K562 (cell line): ENCODE measurements at regions not wholly inside any gene's neighbourhood (a gene's known extent, or its start where the extent isn't known, plus 50 kb on each side); places are given as distances from the start of the nearest gene placed in this dataset.

ENCODE experiments used
- ATAC-seq: fragments of 200-7000 bp; cut with Tn5 transposase; 3 replicates; pipeline ENCODE4 v1.9.1; 2020; ENCODE audit warnings: moderate library complexity
- BruUV-seq: library from RNA; stranded (reverse); fragments of 400-500 nt; replicated peaks from 2 replicates; lab custom pipeline; 2021; lab: Mats Ljungman, UMichigan
- CTCF ChIA-PET: fragments of 300-600 bp; formaldehyde crosslinking; extraction: SDS; loops from one replicate; lab custom pipeline; 2021; ENCODE audit warnings: low intra/inter-chr PET ratio; lab: Yijun Ruan, JAX
- POLR2A ChIA-PET: fragments of 300-600, 350-650 bp; sonication (Branson Sonifier 250); formaldehyde crosslinking; extraction: SDS; loops from one replicate; lab custom pipeline; 2021; ENCODE audit warnings: antibody characterized with exemption, inconsistent platforms; lab: Yijun Ruan, JAX
- DNase-seq, 4 experiments: peaks; one replicate each; pipeline versions ENCODE4 v3.0.0 to v3.0.0-alpha.2; 2011 to 2018; ENCODE audit warnings: low spot score in 3 of 4, mixed read lengths in 3 of 4; ENCODE audit errors: extremely low read depth in 1 of 4
- FAIRE-seq: peaks from 2 replicates; lab custom pipeline; 2011; peaks lifted over from hg19 to GRCh38; lab: Jason Lieb, UNC
- H2AFZ ChIP-seq: 2 replicates; pipeline ENCODE4 v1.6.0; 2011; ENCODE audit warnings: low read depth, low read length, control low read depth, inconsistent platforms
- H3K27ac ChIP-seq: fragments of 200-600 bp; 3 replicates; pipeline ENCODE4 v1.8.0; 2011; ENCODE audit warnings: low read depth, mild to moderate bottlenecking, control low read depth, inconsistent platforms, low read length, moderate library complexity, mixed read lengths; ENCODE audit errors: extremely low read depth
- H3K27me3 ChIP-seq, 2 experiments: fragments of 300-600 bp in 1 of 2; 2 replicates in 1 of 2; 3 replicates in 1 of 2; pipeline versions ENCODE4 v1.6.0 to v1.8.0; 2011; ENCODE audit warnings: inconsistent platforms in 2 of 2, low read length in 2 of 2, mild to moderate bottlenecking in 1 of 2, mixed read lengths in 1 of 2, moderate library complexity in 1 of 2; ENCODE audit not compliant: control insufficient read depth in 2 of 2, insufficient read depth in 2 of 2
- H3K36me3 ChIP-seq: fragments of 300-600 bp; 3 replicates; pipeline ENCODE4 v1.8.0; 2011; ENCODE audit warnings: mild to moderate bottlenecking, low read length, inconsistent platforms; ENCODE audit not compliant: control insufficient read depth, insufficient read depth
- H3K4me1 ChIP-seq, 2 experiments: fragments of 200-600 bp in 1 of 2; replicated peaks in 1 of 2; 2 replicates in 1 of 2; 3 replicates in 1 of 2; pipeline versions ENCODE4 v1.5.1 to v1.8.0; 2011; ENCODE audit warnings: inconsistent platforms in 2 of 2, low read length in 2 of 2, mild to moderate bottlenecking in 1 of 2, mixed read lengths in 1 of 2, moderate library complexity in 1 of 2; ENCODE audit not compliant: control insufficient read depth in 2 of 2, insufficient read depth in 2 of 2
- H3K4me2 ChIP-seq: 2 replicates; pipeline ENCODE4 v1.6.1; 2011; ENCODE audit warnings: low read length, control low read depth, inconsistent platforms, mixed read lengths; ENCODE audit not compliant: insufficient read depth
- H3K4me3 ChIP-seq: fragments of 200-600 bp; sonication (generic), shearing (Covaris generic); 2 replicates; pipeline ENCODE4 v1.5.1; 2016; ENCODE audit warnings: control low read depth, inconsistent platforms
- H3K79me2 ChIP-seq: fragments of 200-600 bp; 3 replicates; pipeline ENCODE4 v1.8.0; 2011; ENCODE audit warnings: low read length, inconsistent platforms; ENCODE audit not compliant: control insufficient read depth, insufficient read depth
- H3K9ac ChIP-seq, 2 experiments: 2 replicates each; pipeline versions ENCODE4 v1.6.0 to v1.6.1; 2011; ENCODE audit warnings: low read depth in 2 of 2, low read length in 2 of 2, control low read depth in 1 of 2, inconsistent platforms in 1 of 2, mild to moderate bottlenecking in 1 of 2, mixed read lengths in 1 of 2; ENCODE audit not compliant: insufficient read depth in 1 of 2
- H3K9me1 ChIP-seq: one replicate; pipeline ENCODE4 v1.6.0; 2011; ENCODE audit warnings: inconsistent platforms, mild to moderate bottlenecking, low read length, moderate library complexity; ENCODE audit not compliant: control insufficient read depth, insufficient read depth
- H3K9me3 ChIP-seq: replicated peaks from 2 replicates; pipeline ENCODE4 v1.5.1; 2011; ENCODE audit warnings: low read depth, low read length, inconsistent platforms; ENCODE audit not compliant: control insufficient read depth, insufficient read depth
- H4K20me1 ChIP-seq: replicated peaks from 2 replicates; pipeline ENCODE4 v1.6.1; 2011; ENCODE audit warnings: low read length, inconsistent platforms, mixed read lengths; ENCODE audit not compliant: control insufficient read depth, insufficient read depth
- BRCA1 ChIP-seq, 2 experiments: fragments of 450-650 bp in 1 of 2; sonication (generic) in 1 of 2; formaldehyde crosslinking in 1 of 2; IDR thresholded peaks; 2 replicates each; pipeline versions ENCODE4 v1.5.0 to v1.6.1; 2017 to 2020; ENCODE audit warnings: mild to moderate bottlenecking in 1 of 2, missing genetic modification reagents in 1 of 2
- COPS2 ChIP-seq: fragments of 450-650 bp; conservative IDR thresholded peaks from 2 replicates; pipeline ENCODE4 v1.6.1; 2016; ENCODE audit warnings: mild to moderate bottlenecking, moderate library complexity
- DDX20 ChIP-seq: fragments of 450-650 bp; IDR thresholded peaks from 2 replicates; pipeline ENCODE4 v1.6.1; 2016; ENCODE audit warnings: missing genetic modification characterization, low read depth, mild to moderate bottlenecking, missing compliant biosample characterization, moderate library complexity
- ELF4 ChIP-seq: fragments of 450-650 bp; formaldehyde crosslinking; IDR thresholded peaks from 2 replicates; pipeline ENCODE4 v1.4.0; 2022; ENCODE audit warnings: missing genetic modification characterization
- ETV5 ChIP-seq: sonication (generic); formaldehyde crosslinking; IDR thresholded peaks from 2 replicates; pipeline ENCODE4 v1.4.0; 2020; ENCODE audit warnings: low read depth, mild to moderate bottlenecking, missing genetic modification reagents
- PHF21A ChIP-seq: fragments of 450-650 bp; IDR thresholded peaks from 2 replicates; pipeline ENCODE4 v1.6.1; 2017; ENCODE audit warnings: low read depth, borderline replicate concordance
- RAD51 ChIP-seq: fragments of 450-650 bp; IDR thresholded peaks from 2 replicates; pipeline ENCODE4 v1.7.1; 2016; ENCODE audit warnings: low read depth, mild to moderate bottlenecking, borderline replicate concordance
- SREBF2 ChIP-seq: sonication (generic); formaldehyde crosslinking; IDR thresholded peaks from 2 replicates; pipeline ENCODE4 v1.4.0; 2020; ENCODE audit warnings: mild to moderate bottlenecking, missing genetic modification reagents
- WGBS: fragments of 100-300 bp; shearing (Covaris generic); methylation state at CpG from one replicate; pipeline ENCODE4 v1.1.6; 2016; ENCODE audit warnings: low coverage, mixed read lengths; ENCODE audit not compliant: insufficient coverage; ENCODE audit errors: missing lambda C conversion rate; 5-methylcytosine and 5-hydroxymethylcytosine counted together
- in situ Hi-C: fragments of 300-500 bp; cut with MboI; formaldehyde crosslinking; loops from 4 replicates; pipeline ENCODE4 v1.15.0; 2018; ENCODE audit warnings: inconsistent platforms, mixed read lengths
- intact Hi-C: fragments of 100-400 bp; cut with micrococcal nuclease; formaldehyde crosslinking; loops from 2 replicates; pipeline ENCODE4 v1.14.2; 2022
- TF ChIP-seq, protein P1 (sequence below): fragments of 450-650 bp; conservative IDR thresholded peaks from 2 replicates; pipeline ENCODE4 v1.6.1; 2016; ENCODE audit warnings: missing genetic modification characterization, low read depth, mild to moderate bottlenecking, missing compliant biosample characterization, moderate library complexity

DNA sequence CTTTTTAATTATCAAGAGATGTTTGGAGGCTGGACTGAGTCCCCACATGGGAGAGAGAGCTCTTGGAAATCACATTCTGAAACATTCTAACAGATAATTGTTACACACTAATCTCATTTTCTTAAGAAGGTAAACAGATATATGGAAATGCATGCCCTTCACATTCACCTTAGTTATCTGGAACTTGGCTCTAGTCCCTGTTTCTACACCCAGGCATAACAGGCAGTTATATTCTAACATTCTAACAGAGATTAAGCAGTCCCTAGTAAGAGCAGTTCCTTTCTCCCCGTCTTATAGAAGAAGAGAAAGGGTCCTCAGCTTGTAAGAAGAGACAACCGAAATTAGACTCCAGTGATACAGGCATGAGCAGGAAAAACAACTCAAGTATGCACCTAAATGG, 385.4 kb downstream of the SOX11 start (continued):
- TF ChIP-seq, protein P1, sequence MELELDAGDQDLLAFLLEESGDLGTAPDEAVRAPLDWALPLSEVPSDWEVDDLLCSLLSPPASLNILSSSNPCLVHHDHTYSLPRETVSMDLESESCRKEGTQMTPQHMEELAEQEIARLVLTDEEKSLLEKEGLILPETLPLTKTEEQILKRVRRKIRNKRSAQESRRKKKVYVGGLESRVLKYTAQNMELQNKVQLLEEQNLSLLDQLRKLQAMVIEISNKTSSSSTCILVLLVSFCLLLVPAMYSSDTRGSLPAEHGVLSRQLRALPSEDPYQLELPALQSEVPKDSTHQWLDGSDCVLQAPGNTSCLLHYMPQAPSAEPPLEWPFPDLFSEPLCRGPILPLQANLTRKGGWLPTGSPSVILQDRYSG (tag): no peak
- TF ChIP-seq ETV5 (no peak), RAD51 (no peak), SREBF2 (CRISPR knock-in tag) (no peak)
- TF ChIP-seq, all 486 proteins: peak for 0

DNA sequence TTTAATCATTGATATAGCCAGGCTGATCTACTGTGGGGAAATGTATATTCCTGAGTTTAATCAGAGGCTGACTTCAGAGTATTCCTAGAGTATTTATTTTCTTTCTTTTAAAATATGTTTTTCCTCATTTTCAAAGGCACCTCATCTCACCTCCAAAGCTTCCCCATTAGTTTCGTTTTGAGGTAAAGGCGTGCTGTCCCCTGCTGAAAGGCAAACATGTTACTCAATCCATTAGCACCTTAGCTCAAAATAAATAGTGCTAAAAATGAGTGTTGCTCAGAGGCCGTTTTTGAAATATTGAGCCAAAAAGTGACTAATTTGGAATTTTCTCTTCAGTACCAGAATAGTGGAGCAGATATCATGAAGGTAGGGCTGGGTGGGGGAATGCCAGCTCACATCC, 386.2 kb downstream of the SOX11 start:
- Histone ChIP-seq H3K9me1 (no peaks in the 10 kb centered on the region), H3K4me3 (no peak overlapping the region), H3K79me2 (no peaks in the 10 kb centered on the region), H3K4me2 (no peak overlapping the region), H3K36me3 (no peaks in the 10 kb centered on the region), H2AFZ (no peak overlapping the region), H3K9me3 (no peaks in the 10 kb centered on the region), H3K27ac (no peak overlapping the region), H3K27me3 (no peaks in the 10 kb centered on the region), H4K20me1 (no peaks in the 10 kb centered on the region), H3K4me1 (no peaks in the 10 kb centered on the region), H3K9ac (no peak overlapping the region)
- ChIA-PET POLR2A (no interaction called here), CTCF (no interaction called here)
- FAIRE-seq (no peak), ATAC-seq (no peak), DNase-seq (no peak)
- BruUV-seq: no TSS peak
- intact Hi-C loops (no loop called here), in situ Hi-C loops (no loop called here)
- WGBS: 0% methylated on average over 3 of the region's 3 CpGs
- TF ChIP-seq PHF21A (no peak), BRCA1 (IDR thresholded peaks at IDR 0.05) (no peak), BRCA1 (CRISPR knock-in tag; IDR thresholded peaks at IDR 0.05) (no peak), DDX20 (tag) (no peak), COPS2 (no peak), ELF4 (CRISPR knock-in tag) (no peak)
